AML-193 (cell line): ENCODE measurements at regions not wholly inside any gene's neighbourhood (a gene's known extent, or its start where the extent isn't known, plus 50 kb on each side); places are given as distances from the start of the nearest gene placed in this dataset.

ENCODE experiments used
- DNase-seq, 2 experiments: peaks; one replicate each; lab custom pipeline; 2025; lab: John Stamatoyannopoulos, UW

DNA sequence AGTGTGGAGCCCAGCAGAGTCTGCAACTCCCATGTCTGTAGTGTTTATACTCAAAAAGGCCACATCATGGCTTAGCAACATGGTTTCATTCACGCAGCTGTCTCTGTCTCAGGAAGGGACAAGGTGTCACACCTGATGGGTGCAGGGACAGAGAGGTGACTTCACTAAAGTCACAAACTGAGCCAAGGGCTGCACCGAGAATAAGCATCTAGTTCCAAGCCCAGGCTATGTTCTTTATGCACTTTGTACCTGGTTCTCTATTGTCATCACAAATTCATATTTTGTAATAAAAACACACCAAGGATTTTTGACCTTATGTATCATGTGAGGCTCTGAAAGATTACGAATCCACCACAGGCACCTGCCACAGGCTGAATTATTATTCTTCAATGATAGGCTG lies 64.9 kb upstream of the STK32A start:
- no peak for DNase-seq

DNA sequence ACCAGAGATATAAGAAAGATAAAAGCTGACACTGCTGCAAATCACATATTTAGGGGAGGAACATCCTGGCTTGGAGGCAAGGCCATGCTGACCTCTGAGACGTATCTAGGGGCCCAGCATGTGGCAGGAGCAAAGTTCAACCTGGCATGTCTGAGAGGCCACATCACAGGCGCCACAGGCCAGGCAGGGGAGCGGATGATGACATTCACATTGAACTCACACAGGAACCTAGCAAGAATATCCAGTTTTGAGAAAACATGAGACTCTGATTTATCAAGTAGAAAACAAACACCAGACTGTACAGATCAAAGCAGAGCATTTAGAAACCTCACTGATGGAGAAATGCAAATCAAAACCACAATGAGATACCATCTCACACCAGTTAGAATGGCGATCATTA lies 64.2 kb upstream of the STK32A start:
- no peak for DNase-seq

DNA sequence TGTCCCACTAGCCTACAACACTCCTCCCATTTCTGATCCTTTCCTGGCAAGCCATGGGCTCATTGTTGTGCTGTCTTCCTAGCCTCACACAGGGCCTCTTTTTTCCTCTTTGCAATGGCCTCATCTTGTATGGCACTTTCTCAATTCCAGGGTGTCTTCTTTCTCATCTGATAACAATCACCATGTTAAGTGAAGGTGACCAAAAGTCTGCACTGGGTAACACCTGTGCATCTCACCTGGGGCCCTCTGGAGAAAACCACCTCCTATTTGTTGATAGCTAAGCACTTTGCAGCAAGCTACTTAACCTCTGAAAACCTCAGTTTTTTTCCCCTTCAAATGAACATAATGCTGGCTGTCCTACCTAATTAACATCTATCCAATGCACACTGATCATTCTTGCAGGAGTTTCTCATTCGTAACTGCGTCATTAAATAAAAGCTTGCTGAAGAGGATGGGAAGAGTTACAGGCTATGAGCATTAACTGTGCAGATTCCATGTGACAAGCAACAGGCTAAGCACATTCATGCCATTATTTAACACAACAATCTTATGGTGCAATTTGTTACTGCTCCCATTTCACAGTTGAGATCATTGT lies 60.1 kb upstream of the STK32A start:
- DNase-seq, result no peak

DNA sequence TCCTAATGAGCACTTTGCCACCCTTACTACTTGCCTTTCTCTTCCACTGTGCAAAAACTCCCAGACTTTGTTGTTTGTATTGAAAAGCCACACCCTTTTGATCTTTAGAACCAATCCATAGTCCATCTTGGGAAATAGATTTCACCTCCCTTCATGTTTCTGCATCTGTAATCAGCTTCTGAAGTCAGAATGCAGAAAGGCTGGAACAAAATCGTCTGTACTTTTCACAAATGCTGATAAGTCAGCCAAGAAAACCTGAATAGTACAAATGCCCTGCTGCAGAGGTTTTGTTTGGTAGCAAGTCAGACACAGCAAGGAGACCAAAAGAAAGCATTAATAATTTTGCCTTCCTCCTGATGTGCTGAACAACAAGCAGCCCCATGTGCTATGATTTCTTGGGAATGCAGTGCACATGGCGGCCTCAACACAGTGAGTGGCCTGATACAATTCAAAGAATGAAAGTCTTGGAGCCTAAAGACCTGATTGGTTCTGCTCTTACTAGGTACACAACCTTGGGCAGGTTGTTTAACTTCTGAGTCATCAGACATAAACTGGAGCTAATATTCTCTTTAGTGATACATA lies 59.2 kb upstream of the STK32A start:
- no peak for DNase-seq

DNA sequence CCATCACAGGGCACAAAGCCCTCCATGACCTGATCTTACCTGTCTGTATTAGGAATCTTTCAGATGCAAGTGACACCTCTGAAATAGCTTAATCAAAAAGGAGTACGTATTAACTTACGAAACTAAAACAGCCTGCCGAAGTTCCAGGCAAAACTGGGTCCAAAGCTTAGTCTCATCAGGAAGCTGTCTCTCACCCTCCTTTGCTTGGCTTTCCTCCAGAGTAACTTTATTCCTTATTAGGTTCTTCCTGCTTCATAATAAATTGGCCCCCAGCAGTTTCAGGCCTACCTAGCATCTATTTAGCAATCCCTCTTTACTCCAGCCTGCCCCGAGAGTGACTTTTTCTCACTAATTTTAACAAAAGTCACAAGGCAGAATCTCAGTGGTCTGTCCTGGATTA lies 58.4 kb upstream of the STK32A start:
- no peak for DNase-seq

DNA sequence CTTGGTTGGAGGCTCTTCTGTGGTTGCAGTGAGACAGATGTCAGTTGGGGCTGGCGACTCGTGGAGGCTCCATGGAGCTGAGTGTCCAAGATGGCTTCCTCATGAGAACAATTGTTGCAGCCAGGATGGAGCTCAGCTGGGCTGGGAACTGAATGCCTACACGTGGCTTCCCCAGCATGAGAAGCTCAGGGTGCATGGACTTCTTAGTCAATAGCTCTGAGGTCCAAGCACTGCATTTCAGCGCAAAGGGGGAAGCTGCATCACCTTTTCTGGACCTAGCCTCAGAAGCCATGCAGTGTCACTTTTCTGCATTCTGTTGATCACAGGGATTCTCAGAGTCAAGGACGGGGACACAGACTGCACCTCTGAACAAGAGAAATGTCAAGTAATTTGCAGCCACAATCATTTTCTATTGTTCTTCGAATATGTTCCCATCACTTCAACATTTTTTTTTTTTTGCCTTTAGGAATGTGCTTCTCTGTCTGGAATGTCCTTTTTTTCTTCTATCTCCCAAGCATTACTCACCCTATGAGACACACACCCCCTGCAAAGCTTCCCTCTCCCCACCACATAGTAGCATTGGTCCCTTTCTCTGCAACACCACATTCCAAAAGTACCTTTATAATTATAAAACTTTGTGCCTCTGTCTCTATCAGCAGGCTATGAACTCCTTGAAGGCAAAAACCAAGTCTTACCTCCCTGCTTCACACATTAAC lies 57.5 kb upstream of the STK32A start:
- no peak for DNase-seq

DNA sequence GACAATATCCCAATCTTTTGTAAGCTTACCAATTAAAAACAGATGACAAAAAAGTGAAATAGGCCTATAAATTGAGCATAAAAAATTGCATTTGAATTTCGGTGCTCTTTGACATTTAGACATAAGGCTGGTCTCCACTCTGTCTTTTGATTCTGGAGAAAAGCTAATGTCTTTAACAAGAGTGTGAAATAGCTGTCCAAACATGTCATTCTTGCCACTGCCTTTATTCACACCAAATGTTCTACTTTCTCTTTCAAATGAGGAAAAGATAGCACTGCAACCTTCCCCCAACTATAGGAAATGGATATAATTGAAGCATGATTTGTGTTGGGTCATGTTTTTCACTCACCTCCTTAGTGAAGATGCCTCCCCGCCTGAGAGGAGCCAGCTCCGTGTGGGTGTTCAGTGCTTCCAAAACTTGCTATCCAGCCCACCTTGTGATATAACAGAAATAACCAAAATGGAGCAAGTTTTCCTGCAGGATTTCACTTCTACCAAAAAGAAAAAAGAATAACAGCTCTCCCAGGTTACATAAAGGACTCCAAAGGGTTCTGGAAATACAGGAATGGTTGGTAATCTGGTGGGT lies 55.2 kb upstream of the STK32A start:
- no peak for DNase-seq

DNA sequence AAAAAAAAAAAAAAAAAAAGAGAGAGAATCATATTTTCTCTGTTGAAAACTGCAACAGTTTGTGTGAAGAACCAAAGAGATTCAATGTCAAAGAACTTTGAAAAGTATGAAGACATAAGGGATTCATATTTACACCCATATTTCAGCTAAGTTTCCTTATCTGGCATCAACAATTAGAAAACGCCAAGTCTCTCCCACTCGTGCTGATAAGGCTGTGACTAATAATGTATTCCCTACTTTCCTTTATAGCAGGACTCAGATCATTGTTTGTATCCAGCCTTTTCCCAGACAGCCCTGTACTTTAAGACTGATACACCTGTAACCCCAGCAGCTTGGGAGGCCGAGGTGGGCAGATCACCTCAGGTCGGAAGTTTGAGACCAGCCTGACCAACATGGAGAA lies 54.1 kb upstream of the STK32A start:
- DNase-seq, result no peak
